NCI-H2227 (cell line): ENCODE measurements at regions not wholly inside any gene's neighbourhood (a gene's known extent, or its start where the extent isn't known, plus 50 kb on each side); places are given as distances from the start of the nearest gene placed in this dataset.

Source experiments
- DNase-seq: peaks from one replicate; lab custom pipeline; 2025; ENCODE audit not compliant: unreplicated experiment; lab: John Stamatoyannopoulos, UW

- DNase-seq = peak; percentile 23
These were observed 94.8 kb downstream of the MIS18A start for GRCh38 chr21:32184065-32184464.

GRCh38 chr21:32183396-32183795 lies 95.5 kb downstream of the MIS18A start:
- no peak for DNase-seq

GRCh38 chr21:32182449-32182848 lies 96.4 kb downstream of the MIS18A start:
- no peak for DNase-seq

- DNase-seq = no peak
These were observed 97.4 kb downstream of the MIS18A start for GRCh38 chr21:32181457-32181856.

- no peak for DNase-seq
These were observed 104.0 kb downstream of the MIS18A start for GRCh38 chr21:32174819-32175218.

GRCh38 chr21:32173121-32173724 lies 105.6 kb downstream of the MIS18A start:
- DNase-seq = no peak

GRCh38 chr21:32172106-32172505 lies 106.7 kb downstream of the MIS18A start:
- no peak for DNase-seq

- DNase-seq = no peak
These were observed 111.3 kb downstream of the MIS18A start for GRCh38 chr21:32167513-32167912.

GRCh38 chr21:32163386-32163785 lies 115.5 kb downstream of the MIS18A start:
- DNase-seq = no peak

- DNase-seq = no peak
These were observed 116.0 kb downstream of the MIS18A start for GRCh38 chr21:32162727-32163320.

GRCh38 chr21:32155226-32155625 lies 123.6 kb downstream of the MIS18A start:
- DNase-seq = no peak

GRCh38 chr21:32147041-32147440 lies 131.8 kb downstream of the MIS18A start:
- no peak for DNase-seq

- DNase-seq = no peak
These were observed 134.0 kb downstream of the MIS18A start for GRCh38 chr21:32144851-32145250.

GRCh38 chr21:32143241-32143939 lies 135.5 kb downstream of the MIS18A start:
- no peak for DNase-seq

GRCh38 chr21:32141318-32141633 lies 137.6 kb downstream of the MIS18A start:
- no peak for DNase-seq

- DNase-seq = no peak
These were observed 138.1 kb downstream of the MIS18A start for GRCh38 chr21:32140604-32141317.

GRCh38 chr21:32140151-32140550 lies 138.7 kb downstream of the MIS18A start:
- DNase-seq = no peak

- no peak for DNase-seq
These were observed 140.2 kb downstream of the MIS18A start for GRCh38 chr21:32138658-32139057.

GRCh38 chr21:32137931-32138330 lies 140.9 kb downstream of the MIS18A start:
- DNase-seq = no peak

- DNase-seq = no peak
These were observed 141.6 kb downstream of the MIS18A start for GRCh38 chr21:32137266-32137665.

GRCh38 chr21:32136546-32136945 lies 142.3 kb downstream of the MIS18A start:
- no peak for DNase-seq
